GM12892 (cell line): ENCODE measurements at regions not wholly inside any gene's neighbourhood (a gene's known extent, or its start where the extent isn't known, plus 50 kb on each side); places are given as distances from the start of the nearest gene placed in this dataset.
"Not testable (repeated sequence)": the region's sequence is repeated elsewhere in the genome, so short reads cannot be mapped to it uniquely, and the experiment has no call there.

ENCODE experiments used
- DNase-seq: peaks from one replicate; pipeline ENCODE4 v3.0.0; 2011; ENCODE audit not compliant: insufficient read length
- FAIRE-seq: peaks from 2 replicates; lab custom pipeline; 2011; peaks lifted over from hg19 to GRCh38; lab: Jason Lieb, UNC
- POLR2A ChIP-seq: IDR thresholded peaks from 2 replicates; pipeline ENCODE4 v1.6.1; 2011; ENCODE audit warnings: low read depth, low read length, control low read depth
- POLR2AphosphoS5 ChIP-seq: IDR thresholded peaks from 2 replicates; pipeline ENCODE4 v1.6.1; 2011; ENCODE audit warnings: low read depth, low read length, control low read depth
- TAF1 ChIP-seq: IDR thresholded peaks from 2 replicates; pipeline ENCODE4 v1.6.1; 2011; ENCODE audit warnings: low read depth, mild to moderate bottlenecking, control low read depth, low read length, borderline replicate concordance

GRCh38 chr4:23083391-23083790 lies 390.7 kb downstream of the GBA3 start:
- no peak for TF ChIP-seq POLR2AphosphoS5
- no peak for TF ChIP-seq POLR2A
- TF ChIP-seq TAF1: no peak
- no peak for DNase-seq
- no peak for FAIRE-seq

- not testable (repeated sequence) for FAIRE-seq, DNase-seq
These were observed 387.4 kb downstream of the GBA3 start for GRCh38 chr4:23080171-23080570.

DNA sequence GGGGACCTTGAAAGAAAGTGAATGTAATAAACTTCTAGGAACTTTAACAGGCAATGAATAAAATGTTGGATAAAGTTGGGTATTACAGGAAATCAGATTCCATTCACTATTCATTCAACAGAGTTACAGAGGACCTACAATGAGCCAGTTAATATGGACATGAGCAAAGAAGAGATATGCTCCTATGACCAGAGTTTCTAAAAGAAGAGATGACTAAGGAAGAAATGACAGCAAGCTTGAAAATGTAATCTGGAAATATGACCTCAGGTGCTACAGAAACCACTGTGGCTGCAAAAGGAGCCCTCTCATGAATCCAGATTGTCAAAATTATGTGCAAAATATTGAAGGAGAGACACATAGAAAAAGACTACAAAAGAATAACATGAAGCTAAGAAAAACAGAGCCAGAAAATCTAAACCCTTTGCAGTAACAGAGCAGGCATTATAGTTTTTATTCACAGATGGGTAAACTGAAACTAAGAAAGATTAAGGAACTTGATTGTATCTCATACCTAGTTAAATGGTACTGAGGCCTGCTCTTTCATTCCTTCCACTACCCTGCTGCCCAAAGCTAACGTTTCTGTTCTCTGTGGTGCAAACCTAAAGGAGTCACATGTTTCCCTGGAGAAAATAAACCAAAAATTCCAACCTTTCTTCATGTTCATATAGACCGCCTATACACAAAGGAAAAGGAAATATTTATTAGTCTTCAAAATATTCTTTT lies 378.3 kb downstream of the GBA3 start:
- DNase-seq: no peak
- TF ChIP-seq POLR2A (no peak), TAF1 (no peak), POLR2AphosphoS5 (no peak)
- no peak for FAIRE-seq

- FAIRE-seq (no peak), DNase-seq (no peak)
These were observed 376.0 kb downstream of the GBA3 start for GRCh38 chr4:23068756-23069155.

GRCh38 chr4:23068287-23068686 lies 375.6 kb downstream of the GBA3 start:
- TF ChIP-seq TAF1 (no peak), POLR2AphosphoS5 (no peak), POLR2A (no peak)
- FAIRE-seq (no peak), DNase-seq (no peak)

More at GRCh38 chr4:23068756-23069155, 376.0 kb downstream of the GBA3 start:
- no peak for TF ChIP-seq POLR2AphosphoS5
- no peak for TF ChIP-seq TAF1
- no peak for TF ChIP-seq POLR2A

- no peak for TF ChIP-seq TAF1
- TF ChIP-seq POLR2AphosphoS5: no peak
- TF ChIP-seq POLR2A: no peak
- FAIRE-seq (no peak), DNase-seq (no peak)
These were observed 369.5 kb downstream of the GBA3 start for GRCh38 chr4:23062188-23062587.

GRCh38 chr4:23061431-23061830 lies 368.7 kb downstream of the GBA3 start:
- TF ChIP-seq POLR2A: no peak
- TF ChIP-seq TAF1: no peak
- no peak for TF ChIP-seq POLR2AphosphoS5
- no peak for FAIRE-seq
- DNase-seq: no peak

DNA sequence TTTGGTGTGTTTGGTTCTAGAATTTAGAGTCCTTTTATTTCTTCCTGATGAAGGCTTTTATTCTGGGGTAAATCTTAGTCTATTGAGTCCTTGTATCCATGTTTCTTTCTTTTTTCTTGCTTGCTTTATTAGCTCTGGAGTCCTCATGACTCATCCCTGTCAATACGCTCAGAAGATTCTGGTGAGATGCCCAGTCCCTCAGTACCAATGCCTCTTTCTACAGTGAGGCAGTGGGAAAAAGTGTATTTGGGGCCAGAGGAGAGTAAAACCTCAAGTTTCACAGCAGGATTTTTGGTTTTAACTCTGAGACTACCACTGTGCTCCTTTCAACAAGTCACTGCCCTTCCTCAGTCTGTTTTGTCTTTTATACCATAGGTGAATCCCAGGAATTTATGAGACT lies 368.0 kb downstream of the GBA3 start:
- FAIRE-seq (no peak), DNase-seq (no peak)
- TF ChIP-seq TAF1 (no peak), POLR2AphosphoS5 (no peak), POLR2A (no peak)

DNA sequence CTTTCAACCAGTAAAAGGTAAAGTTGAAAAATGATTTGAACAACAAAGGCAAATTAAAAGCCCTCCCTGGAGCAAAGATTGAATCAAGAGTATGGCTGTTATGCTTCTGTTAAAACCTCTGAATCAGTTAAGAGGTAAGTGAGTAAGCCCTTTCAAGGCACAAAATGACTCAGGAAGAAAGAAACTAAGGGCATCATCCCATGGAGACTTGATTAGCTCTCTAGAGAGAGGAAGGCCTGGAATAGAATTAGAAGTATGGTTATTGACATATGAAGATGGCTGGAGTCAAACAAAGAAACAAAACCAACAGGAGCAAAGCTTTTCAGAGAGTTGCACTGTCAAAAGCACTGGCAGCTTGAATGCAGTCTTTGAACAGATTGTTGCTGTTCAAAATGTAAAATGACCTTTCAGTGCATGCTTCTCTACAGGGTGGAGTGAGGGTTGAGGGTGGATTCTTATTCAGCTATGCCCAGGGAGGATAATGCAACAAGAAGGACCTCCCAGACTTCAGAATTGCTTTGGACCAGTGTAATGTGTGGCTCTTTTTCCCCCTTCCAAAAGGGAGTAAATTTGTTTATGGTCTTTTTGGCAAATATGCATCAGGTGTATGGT lies 365.5 kb downstream of the GBA3 start:
- DNase-seq (no peak), FAIRE-seq (no peak)
- no peak for TF ChIP-seq POLR2A
- TF ChIP-seq TAF1: no peak
- no peak for TF ChIP-seq POLR2AphosphoS5

- no peak for FAIRE-seq
- TF ChIP-seq POLR2A (no peak), POLR2AphosphoS5 (no peak), TAF1 (no peak)
These were observed 348.8 kb downstream of the GBA3 start for GRCh38 chr4:23041501-23041900.

GRCh38 chr4:23040539-23040938 lies 347.8 kb downstream of the GBA3 start:
- DNase-seq (no peak), FAIRE-seq (no peak)
- no peak for TF ChIP-seq POLR2A
- no peak for TF ChIP-seq POLR2AphosphoS5
- TF ChIP-seq TAF1: no peak

More at GRCh38 chr4:23041501-23041900, 348.8 kb downstream of the GBA3 start:
- no peak for DNase-seq

GRCh38 chr4:23039818-23040217 lies 347.1 kb downstream of the GBA3 start:
- TF ChIP-seq POLR2A: no peak
- DNase-seq: no peak
- FAIRE-seq: no peak
